IPS DF 4.7 (cell line): ENCODE measurements at regions not wholly inside any gene's neighbourhood (a gene's known extent, or its start where the extent isn't known, plus 50 kb on each side); places are given as distances from the start of the nearest gene placed in this dataset.
A peak's percentile ranks its signal among the peaks of the same experiment; 100 is the strongest.
"Not testable (repeated sequence)": the region's sequence is repeated elsewhere in the genome, so short reads cannot be mapped to it uniquely, and the experiment has no call there.

Experiments used
- DNase-seq: peaks from one replicate; pipeline ENCODE4 v3.0.0-alpha.2; 2013; ENCODE audit warnings: low spot score; ENCODE audit errors: extremely low read depth

DNA sequence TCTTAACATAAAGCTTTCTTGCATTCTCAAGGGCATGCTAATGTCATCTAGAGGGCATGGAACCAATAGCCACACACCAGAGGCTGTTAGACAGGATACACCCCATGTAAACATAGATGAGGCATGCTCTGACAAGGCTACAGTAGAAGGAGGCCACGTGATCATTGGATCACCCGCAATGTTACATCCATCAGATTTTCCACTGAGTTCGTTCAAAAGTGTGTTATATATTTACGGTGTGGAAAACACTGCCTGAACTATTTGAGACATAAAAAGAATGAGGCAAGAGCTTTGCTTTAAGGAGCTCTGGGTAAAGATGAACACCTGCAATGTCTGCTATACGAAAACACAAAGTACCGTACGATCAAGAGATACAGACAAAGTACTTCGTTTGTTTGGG, 817.5 kb upstream of the SLC10A2 start:
- no peak for DNase-seq

DNA sequence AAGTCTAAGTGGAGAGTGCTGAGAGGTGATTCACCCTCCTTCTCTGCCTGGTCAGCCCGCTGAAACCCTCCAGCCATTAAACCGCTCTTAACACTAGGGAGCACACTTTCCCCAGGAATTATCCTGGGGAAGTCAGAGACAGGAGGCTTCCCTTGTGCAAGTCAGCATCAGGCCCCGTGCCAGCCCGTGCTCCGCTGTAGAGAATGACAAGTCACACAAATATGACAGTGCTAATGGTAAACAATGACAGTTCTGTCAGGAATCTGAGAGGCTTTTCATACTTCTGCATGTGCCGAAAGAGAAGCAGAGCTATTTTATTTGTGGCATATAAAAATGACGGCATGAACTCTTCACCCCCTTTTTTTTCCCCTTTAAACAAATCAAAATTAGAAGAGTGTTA, 816.9 kb upstream of the SLC10A2 start:
- peak; percentile 56 for DNase-seq

DNA sequence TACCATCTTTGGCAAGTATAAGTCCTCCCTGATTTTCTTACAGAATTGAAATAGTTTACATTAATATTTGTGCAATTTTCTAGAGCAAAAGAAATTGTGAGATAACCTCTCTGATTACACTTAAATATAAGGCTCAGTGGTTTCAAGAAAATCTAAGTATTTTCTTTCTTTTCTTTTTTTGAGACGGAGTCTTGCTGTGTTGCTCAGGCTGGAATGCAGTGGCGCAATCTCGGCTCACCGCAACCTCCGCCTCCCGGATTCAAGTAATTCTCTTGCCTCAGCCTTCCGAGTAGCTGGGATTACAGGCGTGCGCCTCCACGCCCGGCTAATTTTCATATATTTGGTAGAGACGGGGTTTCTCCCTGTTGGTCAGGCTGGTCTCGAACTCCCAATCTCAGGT, 813.9 kb upstream of the SLC10A2 start:
- not testable (repeated sequence) for DNase-seq

DNA sequence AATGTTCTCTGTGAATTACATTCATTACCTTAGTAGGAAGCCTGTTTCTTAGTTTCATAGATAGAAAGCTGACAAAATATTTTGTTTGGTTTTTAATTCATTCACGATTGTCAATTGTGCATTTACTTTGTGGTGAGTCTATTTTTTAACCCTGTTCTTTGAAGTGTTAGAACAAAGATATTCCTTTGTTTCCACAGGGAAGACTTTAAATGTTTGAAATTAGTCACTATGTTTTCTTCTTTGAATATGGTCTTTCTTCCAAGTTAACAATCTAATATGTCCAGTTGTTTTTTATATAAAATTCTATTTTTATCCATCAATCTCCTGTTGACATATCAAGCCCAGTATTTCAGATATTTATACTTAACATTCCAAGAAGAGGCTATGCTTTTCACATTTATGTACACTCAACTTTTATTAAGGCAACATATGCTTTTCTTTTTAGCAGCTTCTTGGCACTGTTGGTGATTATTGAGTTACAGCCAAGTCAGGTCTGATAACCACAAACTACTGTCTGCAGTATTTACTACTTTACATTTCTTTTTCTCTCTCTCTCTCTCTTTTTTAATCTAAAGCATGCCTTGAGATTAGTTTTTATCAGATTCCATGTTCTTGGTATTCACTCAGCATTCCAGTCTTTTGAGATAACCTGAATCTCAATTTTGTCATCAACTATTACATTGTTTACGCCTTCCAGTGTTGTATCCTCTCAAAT, 812.8 kb upstream of the SLC10A2 start:
- DNase-seq = no peak

DNA sequence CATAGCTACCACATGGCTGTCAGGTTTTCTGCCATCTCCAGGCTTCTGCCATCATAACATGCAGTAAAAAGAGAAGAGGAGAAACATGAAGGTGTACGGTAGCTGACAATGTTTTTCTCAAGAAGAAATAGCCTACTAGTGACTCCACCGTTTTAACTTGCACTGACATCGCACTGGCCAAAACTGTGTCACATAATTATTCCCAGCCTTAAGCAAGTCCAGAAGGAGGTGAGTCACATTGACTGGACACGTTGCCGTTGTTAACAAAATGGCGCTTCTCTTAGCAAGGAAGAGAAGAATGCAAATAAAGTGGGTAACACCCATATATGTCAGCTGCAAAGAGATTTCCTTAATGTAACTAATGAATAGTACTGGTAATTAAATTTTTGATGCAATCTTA, 810.4 kb upstream of the SLC10A2 start:
- no peak for DNase-seq

DNA sequence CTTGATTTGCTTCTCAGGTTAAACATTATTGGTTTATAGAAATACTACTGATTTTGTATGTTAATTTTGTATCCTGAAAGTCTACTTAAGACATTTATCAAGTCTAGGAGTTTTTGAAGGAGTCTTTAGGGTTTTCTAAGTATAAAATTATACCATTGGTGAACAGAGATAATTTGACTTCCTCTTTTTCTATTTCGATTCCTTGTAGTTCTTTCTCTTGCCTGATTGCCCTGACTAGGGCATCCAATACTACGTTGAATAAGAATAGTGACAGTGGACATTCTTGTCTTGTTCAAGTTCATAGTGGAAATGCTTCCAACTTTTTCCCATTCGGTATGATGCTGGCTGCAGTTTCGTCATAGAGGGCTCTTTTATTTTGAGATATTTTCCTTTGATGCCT, 807.5 kb upstream of the SLC10A2 start:
- no peak for DNase-seq

DNA sequence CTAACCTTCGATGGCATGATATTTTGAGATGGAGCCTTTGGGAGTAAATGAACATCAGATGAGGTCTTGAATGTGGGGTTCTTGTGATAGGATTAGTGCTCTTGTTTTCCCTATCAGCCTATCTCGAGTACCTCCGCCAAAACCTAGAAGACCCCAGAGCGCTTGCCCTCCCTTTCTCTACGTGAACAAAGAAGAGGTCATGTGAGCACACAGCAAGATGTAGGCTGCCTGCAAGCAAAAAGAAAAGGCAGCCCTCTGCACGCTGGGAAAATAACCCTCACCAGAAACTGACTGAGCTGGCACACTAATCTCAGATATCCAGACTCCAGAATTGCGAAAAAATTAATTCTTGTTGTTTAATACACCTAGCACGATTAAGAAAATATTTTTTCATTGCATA, 799.8 kb upstream of the SLC10A2 start:
- DNase-seq = no peak

DNA sequence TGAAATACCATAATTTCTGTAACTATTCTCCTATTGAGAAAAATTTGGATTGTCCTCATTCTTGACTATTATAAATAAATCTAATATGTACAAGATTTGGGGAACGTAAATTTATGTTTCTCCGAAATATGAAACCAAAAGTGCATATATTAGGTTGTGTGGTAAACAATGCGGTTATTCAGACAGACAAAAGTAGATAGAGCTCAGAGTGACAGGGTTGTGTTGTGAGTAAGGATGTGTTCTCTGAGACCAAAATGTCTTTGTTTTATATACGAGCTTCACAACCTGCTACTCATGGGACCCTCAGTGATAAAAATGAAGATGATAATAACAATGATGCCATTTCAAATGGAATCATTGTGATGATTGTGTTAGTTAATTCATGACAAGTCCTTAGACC, 796.3 kb upstream of the SLC10A2 start:
- no peak for DNase-seq

DNA sequence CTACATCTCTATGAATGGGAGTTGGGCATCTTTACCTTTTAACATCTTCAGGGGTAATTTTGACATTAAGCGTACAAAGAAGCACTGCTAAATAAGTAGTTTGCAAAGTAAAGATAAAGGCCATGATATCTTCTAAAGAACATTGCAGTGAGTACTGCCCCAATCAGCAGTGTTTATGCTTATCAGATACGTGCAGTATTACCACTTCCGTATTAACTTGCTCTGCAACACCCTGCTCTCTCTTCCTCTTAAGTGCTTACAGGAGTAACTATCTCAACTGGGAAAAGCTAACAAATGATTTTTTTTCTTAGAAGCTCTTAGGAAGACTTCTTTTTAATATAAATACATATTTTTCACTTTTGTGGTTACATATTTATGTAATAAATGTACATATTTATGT, 793.7 kb upstream of the SLC10A2 start:
- DNase-seq = no peak

DNA sequence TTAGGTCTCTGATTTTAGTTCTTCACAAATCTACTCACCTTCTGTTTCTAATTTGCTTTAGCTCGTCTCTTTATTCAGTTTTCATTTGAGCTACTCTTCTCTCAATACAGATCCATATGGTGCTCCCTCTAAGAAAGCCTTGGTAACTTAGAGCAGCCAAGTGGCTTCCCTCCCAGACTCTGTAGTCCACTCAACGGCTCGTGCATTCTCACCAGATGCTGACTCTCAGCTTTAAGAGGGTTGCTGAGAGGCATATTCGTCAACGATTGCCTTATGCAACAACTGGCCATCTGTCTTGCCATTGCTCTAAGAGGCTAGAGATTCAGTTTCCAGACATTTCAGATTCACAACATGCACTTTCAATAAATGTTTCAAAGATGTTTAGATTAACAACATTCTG, 785.8 kb upstream of the SLC10A2 start:
- no peak for DNase-seq

DNA sequence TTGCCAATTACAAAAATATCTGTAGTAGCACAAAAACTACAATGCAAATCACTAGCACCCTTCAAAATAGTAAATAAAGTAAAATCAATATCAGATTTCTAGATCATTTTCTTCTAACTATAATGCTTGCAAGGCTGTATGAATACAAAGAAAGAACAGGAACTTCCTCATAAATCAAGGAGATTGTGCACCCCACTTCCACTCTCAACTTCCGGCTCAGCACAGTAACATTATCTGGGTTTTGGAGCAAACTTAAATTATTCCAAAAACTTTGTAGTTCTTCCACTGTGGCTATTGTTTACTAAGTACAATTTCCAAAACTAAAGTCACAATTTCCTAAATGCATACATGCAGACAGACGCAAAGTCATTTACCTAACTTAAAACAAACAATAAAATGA, 778.3 kb upstream of the SLC10A2 start:
- no peak for DNase-seq

DNA sequence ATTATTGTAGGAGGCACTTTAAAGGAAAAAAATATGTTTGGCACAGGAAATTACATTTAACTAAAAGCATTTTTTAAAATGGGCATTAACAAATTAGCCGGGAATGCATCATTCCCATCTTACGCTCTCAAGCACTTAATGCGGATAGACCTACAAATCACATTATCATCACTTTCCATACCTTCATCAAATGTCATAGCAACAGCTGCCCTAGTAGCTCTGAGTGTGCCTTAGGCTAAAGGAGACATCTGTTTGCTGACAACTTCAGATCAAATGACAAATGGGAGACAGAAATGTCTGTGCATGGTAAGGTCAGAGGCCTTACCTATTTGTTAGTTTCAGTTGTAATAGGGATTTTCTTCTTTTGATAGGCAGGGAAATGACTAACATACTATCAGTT, 773.2 kb upstream of the SLC10A2 start:
- no peak for DNase-seq

DNA sequence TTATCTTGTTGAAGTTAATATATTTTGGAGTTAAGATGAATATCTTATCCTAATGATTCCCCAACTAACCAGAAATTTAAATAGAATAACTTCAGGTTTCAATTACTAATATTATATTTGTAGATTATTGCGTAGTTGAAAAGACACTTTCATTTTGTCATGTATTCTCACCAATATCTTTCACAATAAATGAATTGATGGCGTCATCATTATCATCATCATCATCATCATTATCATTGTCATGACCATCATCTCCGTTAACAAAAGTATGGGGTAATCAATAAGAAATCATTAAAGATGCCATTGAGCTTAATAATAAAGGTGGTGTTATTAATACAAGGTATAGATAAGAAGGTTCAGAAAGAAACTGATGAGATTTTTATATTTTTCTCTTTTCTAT, 768.8 kb upstream of the SLC10A2 start:
- no peak for DNase-seq

DNA sequence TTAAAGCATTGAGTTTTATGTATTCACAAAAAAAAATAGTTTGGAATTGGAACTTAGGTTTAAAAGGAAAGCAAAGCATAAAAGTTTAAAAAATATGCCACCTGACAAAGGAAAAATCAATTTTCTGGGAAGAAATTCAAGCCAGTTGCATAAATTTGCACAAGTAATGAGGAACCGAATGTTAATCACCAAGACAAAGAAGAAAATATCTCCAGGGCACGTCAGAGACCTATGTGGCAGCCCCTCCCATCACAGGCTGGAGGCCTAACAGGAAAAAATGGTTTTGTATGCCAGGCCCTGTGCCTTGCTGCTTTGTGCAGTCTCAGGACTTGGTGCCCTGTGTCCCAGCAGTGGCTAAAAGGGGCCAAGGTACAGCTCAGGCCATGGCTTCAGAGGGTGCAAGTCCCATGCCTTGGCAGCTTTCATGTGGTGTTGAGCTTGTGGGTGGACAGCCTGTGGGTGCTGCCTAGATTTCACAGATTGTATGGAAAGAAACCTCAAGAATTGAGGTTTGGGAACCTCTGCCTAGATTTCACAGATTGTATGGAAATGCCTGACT, 767.2 kb upstream of the SLC10A2 start:
- no peak for DNase-seq

DNA sequence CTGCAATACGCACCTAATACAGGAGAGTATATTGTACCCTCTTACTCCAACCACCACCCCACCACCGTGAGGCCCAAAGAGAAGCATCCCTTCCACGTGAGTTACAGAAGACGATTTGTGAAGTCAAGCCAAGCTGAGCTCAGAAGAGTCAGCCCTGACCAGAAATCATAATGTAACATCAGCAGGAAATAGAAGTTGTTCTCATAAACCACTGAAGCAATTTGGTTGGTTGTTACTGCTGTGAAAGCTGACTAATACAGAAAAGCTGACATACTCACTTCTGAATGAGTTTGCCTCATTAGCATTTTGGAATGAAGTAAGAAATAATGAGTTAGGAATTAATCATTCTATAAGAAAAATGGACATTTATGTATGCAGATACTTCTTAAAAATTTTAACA, 749.4 kb upstream of the SLC10A2 start:
- DNase-seq = no peak

DNA sequence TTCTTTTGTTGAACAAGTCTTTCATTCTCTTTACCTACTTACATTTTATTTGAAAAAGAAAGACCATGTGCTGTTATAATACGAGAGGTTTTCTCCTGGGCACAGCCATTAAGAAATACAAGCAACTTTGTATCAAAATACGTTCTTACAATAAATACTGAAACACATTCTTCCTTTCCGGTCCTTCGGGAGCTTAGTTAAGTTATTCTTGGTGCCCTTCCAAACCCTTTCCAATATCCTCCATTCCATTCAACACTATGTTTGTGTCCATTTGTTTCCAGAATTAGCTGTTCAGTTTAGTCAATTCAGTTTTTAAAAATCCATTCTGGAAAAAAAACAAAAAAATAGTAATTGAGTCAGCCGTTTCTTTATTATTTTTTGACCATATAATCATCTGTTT, 746.8 kb upstream of the SLC10A2 start:
- DNase-seq = no peak

DNA sequence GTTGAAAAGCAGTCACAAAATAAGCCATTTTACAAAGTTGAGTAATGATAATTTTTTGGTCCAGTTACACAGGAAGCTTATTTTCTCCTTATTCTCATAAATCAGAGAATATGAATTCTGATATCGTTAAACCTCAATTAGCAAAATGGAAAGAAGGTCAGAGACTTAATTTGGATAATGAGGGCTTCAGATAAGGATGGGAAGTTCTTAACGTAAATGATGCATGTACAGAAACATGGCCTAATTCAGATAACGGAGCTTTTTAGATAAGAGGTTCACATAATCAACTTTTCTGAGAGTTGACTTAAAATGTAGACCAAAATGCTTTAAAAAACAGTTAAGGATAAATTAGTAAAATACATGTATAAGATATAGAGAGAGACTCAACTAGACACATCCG, 746.3 kb upstream of the SLC10A2 start:
- DNase-seq = no peak

DNA sequence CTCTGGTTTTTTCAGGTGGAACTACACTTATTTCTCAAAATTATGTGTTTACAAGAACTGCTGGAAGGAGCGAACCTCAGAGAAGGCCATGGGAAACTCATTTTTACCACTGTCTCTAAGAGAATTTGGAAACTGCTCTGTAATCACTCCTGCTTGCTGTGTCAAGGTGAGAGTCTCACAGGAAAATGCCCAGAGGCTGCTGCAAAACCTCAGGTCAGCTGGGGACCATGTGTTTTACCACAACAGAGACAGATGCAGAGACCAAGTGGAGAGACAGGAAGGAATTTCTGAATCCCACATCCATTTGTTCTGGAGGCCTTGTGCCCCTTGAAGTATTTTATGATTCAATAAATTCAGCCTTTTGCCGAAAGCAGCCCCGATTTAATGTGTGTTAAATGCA, 743.8 kb upstream of the SLC10A2 start:
- DNase-seq = no peak

DNA sequence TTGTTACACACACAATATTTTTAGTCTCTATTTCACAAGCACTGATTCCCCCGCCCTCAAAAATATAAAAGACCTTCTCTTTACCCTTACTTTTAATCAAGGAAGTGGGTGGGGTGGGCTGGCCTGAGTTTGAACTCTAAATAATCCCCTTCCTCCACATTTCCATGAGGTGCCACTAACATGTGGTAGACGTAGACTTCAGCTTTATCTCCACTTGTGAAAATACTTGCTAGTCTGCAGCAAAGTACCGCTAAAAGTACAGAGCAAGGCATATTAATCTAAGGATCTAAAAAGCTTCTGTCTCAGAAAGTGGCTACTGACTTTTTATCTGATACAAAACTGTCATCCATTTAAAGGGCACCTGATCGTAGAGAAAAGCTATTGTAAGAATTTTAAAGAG, 739.6 kb upstream of the SLC10A2 start:
- no peak for DNase-seq

DNA sequence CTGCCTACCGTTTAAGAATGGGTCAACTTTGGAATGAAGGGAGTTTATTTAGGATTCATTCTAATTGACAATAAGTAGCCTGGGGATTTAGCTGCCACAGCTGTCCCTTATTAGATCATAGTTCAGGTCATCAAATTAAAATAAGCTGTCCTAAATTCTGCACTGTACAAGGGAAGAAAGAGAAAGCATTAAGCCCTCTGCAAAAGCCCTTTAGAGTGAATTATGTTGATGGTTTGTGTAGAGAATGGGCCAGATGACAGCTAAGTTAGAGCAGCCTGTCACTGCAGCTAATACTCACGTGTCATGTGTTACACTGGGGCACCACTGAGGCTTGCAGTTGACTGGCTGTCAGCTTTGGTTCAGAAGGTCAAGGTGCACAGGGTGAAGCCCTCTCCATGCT, 737.1 kb upstream of the SLC10A2 start:
- DNase-seq = no peak

DNA sequence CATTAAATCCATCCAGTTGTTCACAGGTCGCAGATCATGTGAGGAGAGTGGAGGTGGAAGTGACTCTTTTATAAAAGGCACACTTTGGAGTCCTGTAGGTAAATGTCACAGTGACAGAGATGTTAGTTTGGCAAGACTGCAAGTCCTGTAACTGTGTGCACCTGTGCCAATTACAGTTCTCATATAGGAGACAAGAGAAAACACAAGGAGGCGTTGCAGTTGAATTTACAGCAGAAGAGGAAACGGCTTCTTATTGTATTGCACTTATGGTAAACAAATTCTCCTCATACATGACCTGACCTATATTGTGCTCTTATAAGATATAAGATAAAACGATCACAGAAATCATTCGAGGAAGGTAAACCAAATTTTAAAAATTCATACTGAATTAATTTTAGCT, 732.8 kb upstream of the SLC10A2 start:
- DNase-seq = no peak

DNA sequence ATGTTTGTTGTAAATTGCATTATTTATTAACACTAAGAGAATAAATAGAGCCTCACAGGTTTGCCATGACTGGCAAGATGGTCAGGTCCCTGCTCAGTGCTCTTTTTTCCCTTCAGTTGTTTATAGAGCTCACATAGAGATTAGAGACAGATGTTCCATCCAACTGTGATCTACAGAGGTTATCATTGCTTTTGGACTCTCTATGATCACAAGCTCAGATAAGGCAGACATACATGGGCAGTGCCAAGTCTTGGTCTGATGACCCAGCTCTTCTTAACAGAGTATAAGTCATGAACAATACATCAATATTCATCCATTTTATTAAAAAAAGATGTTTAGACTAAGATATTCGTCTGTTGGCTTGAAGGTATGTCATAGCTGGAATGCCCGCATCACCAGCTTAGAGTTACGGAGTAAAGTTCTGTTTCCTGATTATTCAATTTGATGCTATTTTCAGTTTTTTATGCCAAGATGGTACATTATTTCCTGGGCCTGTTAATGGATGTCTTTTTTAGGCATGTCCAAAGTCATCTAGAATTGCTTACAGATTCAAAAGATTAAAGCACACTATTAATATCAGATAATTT, 729.8 kb upstream of the SLC10A2 start:
- DNase-seq = no peak

DNA sequence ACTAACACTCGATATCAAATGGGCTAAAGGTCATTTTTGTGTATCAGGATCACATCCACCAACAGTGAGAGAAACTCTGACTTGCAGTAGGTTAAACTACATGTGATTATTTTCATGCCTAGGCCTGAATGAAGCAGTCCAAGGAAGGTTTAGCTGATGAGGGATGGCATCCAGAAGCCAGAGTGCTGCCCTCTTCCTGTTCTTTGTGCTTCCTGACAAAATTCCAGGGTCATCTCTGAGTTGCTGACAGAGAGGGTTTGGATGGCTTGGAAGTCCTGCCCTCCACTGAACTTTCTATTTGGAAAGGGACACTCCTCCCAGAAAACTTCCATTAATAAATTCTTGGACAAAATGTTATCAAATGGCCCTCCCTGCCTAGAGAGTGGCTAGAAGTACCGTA, 728.3 kb upstream of the SLC10A2 start:
- DNase-seq = no peak
